Endothelial cell (in vitro differentiated cells): ENCODE measurements at regions not wholly inside any gene's neighbourhood (a gene's known extent, or its start where the extent isn't known, plus 50 kb on each side); places are given as distances from the start of the nearest gene placed in this dataset.

Experiments used
- DNase-seq: peaks from one replicate; pipeline ENCODE4 v3.0.0; 2021; ENCODE audit warnings: low spot score
- H3K27ac Mint-ChIP-seq: one replicate; pipeline ENCODE4 v1.8.0; 2021; ENCODE audit warnings: mixed read lengths, inconsistent platforms; ENCODE audit not compliant: unreplicated experiment
- H3K27me3 Mint-ChIP-seq: one replicate; pipeline ENCODE4 v1.8.0; 2021; ENCODE audit warnings: mild to moderate bottlenecking, moderate library complexity, mixed read lengths, inconsistent platforms; ENCODE audit not compliant: unreplicated experiment
- H3K36me3 Mint-ChIP-seq: one replicate; pipeline ENCODE4 v1.8.0; 2021; ENCODE audit warnings: mild to moderate bottlenecking, low read depth, mixed read lengths, inconsistent platforms; ENCODE audit not compliant: unreplicated experiment
- H3K4me1 Mint-ChIP-seq: one replicate; pipeline ENCODE4 v1.8.0; 2021; ENCODE audit warnings: mild to moderate bottlenecking, mixed read lengths, inconsistent platforms; ENCODE audit not compliant: unreplicated experiment
- H3K4me3 Mint-ChIP-seq: one replicate; pipeline ENCODE4 v1.8.0; 2021; ENCODE audit warnings: mild to moderate bottlenecking, mixed read lengths, inconsistent platforms; ENCODE audit not compliant: unreplicated experiment
- H3K9me3 Mint-ChIP-seq: one replicate; pipeline ENCODE4 v1.8.0; 2021; ENCODE audit warnings: mixed read lengths, inconsistent platforms; ENCODE audit not compliant: unreplicated experiment
- CTCF ChIP-seq: fragments of 200-600 bp; sonication (generic); IDR thresholded peaks from one replicate; pipeline ENCODE4 v1.5.0; 2021; ENCODE audit warnings: antibody characterized with exemption; ENCODE audit not compliant: unreplicated experiment

DNA sequence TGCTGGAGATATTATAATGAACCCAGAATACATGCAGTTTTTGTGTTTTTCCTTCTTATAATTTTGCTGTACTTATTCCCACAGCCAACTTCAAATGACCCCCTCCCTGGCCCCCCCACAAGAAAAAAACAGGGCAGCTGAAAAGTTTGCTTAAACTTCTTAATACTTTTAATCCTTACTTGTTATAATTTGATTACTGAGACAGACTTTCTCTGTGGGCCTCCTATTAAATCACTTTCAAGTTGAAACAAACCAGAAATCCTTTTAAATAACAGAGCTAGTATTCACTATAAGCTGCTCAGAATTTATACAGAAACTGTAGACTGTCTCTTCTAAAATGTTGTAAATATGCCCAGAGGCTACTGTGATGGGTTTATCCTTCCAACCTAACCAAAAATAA lies 106.3 kb downstream of the CENPW start:
- H3K4me1 Mint-ChIP-seq: no peaks in the 10 kb centered on the region
- no peak for DNase-seq
- H3K27ac Mint-ChIP-seq: no peak overlapping the region
- no peak for TF ChIP-seq CTCF
- no peaks in the 10 kb centered on the region for H3K9me3 Mint-ChIP-seq
- H3K36me3 Mint-ChIP-seq: no peaks in the 10 kb centered on the region
- no peak overlapping the region for H3K4me3 Mint-ChIP-seq
- H3K27me3 Mint-ChIP-seq: no peaks in the 10 kb centered on the region

GRCh38 chr6:126447367-126447766 lies 107.5 kb downstream of the CENPW start:
- no peaks in the 10 kb centered on the region for H3K9me3 Mint-ChIP-seq
- H3K4me3 Mint-ChIP-seq: no peak overlapping the region
- H3K4me1 Mint-ChIP-seq: no peaks in the 10 kb centered on the region
- no peaks in the 10 kb centered on the region for H3K27me3 Mint-ChIP-seq
- TF ChIP-seq CTCF: no peak
- no peak overlapping the region for H3K27ac Mint-ChIP-seq
- no peak for DNase-seq
- H3K36me3 Mint-ChIP-seq: no peaks in the 10 kb centered on the region

DNA sequence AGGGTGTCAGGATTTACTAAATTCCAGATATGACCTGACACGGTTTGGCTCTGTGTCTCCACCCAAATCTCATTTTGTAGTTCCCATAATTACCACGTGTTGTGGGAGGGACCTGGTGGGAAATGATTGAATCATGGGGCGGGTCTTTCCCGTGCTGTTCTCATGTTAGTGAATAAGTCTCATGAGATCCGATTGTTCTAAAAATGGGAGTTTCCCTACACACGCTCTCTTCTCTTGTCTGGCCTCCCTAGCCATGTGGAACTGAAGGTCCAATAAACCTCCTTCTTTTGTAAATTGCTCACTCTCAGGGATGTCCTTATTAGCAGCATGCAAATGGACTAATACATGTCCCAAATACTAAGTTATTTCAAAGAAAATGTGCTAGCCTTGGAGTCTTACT lies 121.1 kb downstream of the CENPW start:
- H3K27ac Mint-ChIP-seq: no peak overlapping the region
- TF ChIP-seq CTCF: no peak
- H3K4me1 Mint-ChIP-seq: no peaks in the 10 kb centered on the region
- H3K36me3 Mint-ChIP-seq: no peaks in the 10 kb centered on the region
- H3K4me3 Mint-ChIP-seq: no peak overlapping the region
- no peak for DNase-seq
- H3K27me3 Mint-ChIP-seq: no peaks in the 10 kb centered on the region
- no peaks in the 10 kb centered on the region for H3K9me3 Mint-ChIP-seq

- Mint-ChIP-seq H3K27ac (no peak overlapping the region), H3K4me1 (no peaks in the 10 kb centered on the region), H3K4me3 (no peak overlapping the region), H3K36me3 (peaks cover under 1% of the 10 kb centered on the region), H3K9me3 (peaks cover 1% of the 10 kb centered on the region), H3K27me3 (no peaks in the 10 kb centered on the region)
- DNase-seq: no peak
- TF ChIP-seq CTCF: no peak
Observed at GRCh38 chr6:126464245-126464644, 124.3 kb downstream of the CENPW start.

DNA sequence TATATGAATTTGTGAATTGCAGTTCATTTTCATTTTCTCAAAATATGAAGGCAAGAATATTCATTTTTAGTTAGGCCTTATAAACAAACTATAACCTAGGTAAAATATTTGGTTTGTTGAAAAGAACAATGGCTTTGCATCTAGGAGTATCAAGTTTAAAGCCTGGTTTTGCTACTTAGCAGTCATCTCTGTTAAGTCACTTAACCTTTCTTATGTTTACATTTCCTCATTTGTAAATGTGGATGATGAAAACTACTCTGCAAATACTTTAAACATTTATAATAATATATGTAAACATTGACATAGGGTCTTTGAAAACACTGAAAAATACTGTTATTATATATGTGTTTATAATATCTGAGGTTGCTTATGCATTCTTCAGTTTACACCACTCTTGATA lies 135.5 kb downstream of the CENPW start:
- H3K4me3 Mint-ChIP-seq: no peak overlapping the region
- H3K27me3 Mint-ChIP-seq: peaks cover 5% of the 10 kb centered on the region
- H3K9me3 Mint-ChIP-seq: no peaks in the 10 kb centered on the region
- no peaks in the 10 kb centered on the region for H3K36me3 Mint-ChIP-seq
- no peaks in the 10 kb centered on the region for H3K4me1 Mint-ChIP-seq
- TF ChIP-seq CTCF: no peak
- DNase-seq: no peak
- no peak overlapping the region for H3K27ac Mint-ChIP-seq
